Activated T-helper 17 cell treated with anti-CD3 and anti-CD28 coated beads, Interleukin-2, amount 50 U/mL, for 72 hours (primary cell): ENCODE measurements at regions not wholly inside any gene's neighbourhood (a gene's known extent, or its start where the extent isn't known, plus 50 kb on each side); places are given as distances from the start of the nearest gene placed in this dataset.

Experiments used
- ATAC-seq: fragments of 150-1000 bp; cut with Tn5 transposase; replicated peaks from 2 replicates; pipeline ENCODE4 v1.10.0; 2021; ENCODE audit warnings: mild to moderate bottlenecking, moderate library complexity
- H3K27ac Mint-ChIP-seq: one replicate; pipeline ENCODE4 v1.8.0; 2022; ENCODE audit warnings: mixed read lengths
- H3K27me3 Mint-ChIP-seq: one replicate; pipeline ENCODE4 v1.8.0; 2022; ENCODE audit warnings: mixed read lengths
- H3K36me3 Mint-ChIP-seq: one replicate; pipeline ENCODE4 v1.8.0; 2022; ENCODE audit warnings: low read depth, mild to moderate bottlenecking, mixed read lengths
- H3K4me1 Mint-ChIP-seq: one replicate; pipeline ENCODE4 v1.8.0; 2022; ENCODE audit warnings: mixed read lengths
- H3K4me3 Mint-ChIP-seq: one replicate; pipeline ENCODE4 v1.8.0; 2022; ENCODE audit warnings: mild to moderate bottlenecking, mixed read lengths
- H3K9me3 Mint-ChIP-seq: one replicate; pipeline ENCODE4 v1.8.0; 2022; ENCODE audit warnings: mixed read lengths

DNA sequence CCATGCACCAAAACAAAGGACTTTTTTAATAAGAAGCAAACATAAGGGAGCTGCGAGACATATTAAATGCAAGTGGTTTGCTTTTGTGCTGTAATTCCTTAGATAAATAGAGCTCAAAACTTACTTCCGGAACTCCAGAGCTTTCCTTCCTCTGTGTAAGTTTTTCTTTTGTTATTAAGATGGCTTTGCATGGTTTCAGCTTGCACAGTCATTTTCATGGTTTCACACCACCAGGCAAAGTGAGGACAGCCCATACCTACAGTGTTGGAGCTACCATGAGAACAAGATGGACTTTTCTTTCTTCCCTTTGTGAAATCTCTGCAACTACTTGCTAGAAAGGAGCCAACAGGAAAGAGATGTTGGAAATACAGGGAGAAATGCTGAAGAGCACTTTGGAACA lies 368.0 kb downstream of the SETD4 start:
- Mint-ChIP-seq H3K4me3 (no peak overlapping the region), H3K4me1 (no peaks in the 10 kb centered on the region), H3K27ac (no peak overlapping the region), H3K36me3 (no peaks in the 10 kb centered on the region), H3K9me3 (no peaks in the 10 kb centered on the region), H3K27me3 (peaks cover 16% of the 10 kb centered on the region)
- no peak for ATAC-seq

DNA sequence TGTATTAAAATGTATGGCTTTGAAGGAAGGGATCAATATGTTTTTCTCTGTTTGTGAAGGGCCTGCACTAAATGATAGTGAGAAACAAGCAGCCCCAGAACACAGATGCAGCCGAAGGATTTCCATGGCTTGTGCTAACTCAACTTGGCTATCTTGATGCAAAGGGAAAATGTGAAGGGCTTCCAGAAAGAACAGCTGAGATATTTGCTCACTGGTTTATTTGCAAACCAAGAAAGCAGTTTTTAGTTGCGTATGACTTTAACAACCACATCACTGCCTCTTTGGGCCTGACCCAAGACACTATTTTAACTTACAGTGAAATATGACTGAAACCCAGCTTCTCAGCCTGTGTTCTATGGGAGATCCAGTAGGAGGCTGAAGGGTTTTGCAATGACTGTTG lies 369.9 kb downstream of the SETD4 start:
- no peaks in the 10 kb centered on the region for H3K36me3 Mint-ChIP-seq
- no peaks in the 10 kb centered on the region for H3K9me3 Mint-ChIP-seq
- H3K4me1 Mint-ChIP-seq = no peaks in the 10 kb centered on the region
- no peak overlapping the region for H3K4me3 Mint-ChIP-seq
- H3K27me3 Mint-ChIP-seq = peaks cover 24% of the 10 kb centered on the region
- H3K27ac Mint-ChIP-seq = no peak overlapping the region
- no peak for ATAC-seq

DNA sequence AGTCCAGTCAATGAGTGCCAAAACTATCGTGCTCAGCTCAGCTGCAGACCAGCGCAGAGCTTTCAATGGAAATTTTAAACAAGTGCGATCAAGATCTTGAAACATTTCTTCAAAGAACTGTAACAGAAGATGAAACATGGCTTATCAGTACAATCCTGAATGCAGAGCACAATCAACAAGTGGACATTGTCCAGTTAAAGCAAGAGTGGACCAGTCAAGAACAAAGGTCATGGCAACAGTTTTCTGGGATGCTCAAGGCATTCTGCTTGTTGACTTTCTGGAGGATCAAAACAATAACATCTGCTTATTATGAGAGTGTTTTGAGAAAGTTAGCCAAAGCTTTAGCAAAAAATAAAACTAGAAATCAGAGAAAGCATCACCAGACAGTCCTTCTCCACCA lies 374.2 kb downstream of the SETD4 start:
- no peak for ATAC-seq
- no peak overlapping the region for H3K27ac Mint-ChIP-seq

DNA sequence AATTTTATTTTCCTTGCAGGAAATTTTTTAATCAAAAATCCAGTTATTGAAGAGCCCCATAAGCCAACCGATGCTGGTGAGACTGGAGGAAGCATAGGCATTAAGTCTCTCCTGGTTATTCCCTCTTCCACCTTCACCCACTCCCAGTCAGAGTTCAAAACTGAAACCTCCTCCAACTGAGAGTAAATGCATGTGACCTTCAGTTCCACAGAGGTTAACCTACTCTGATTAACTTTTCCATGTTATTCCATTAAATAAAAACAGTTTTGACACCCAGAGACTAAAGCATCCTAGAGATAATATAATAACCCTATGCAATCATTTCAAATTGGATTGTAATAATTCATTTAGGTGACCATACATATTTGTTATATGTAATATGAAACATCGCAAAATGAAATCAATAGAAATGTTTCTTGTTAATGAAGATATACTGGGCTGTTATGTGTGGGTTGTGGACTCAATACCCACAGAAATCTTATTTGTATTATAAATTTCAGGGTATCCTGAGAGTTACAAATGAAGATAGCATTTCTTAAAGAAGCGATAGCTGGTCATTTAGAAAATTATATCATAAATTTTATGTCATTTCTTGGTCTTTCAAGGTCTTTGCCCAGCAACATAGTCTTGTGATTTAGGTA lies 376.5 kb downstream of the SETD4 start:
- ATAC-seq = no peak
- Mint-ChIP-seq H3K27ac (no peak overlapping the region), H3K9me3 (no peaks in the 10 kb centered on the region), H3K27me3 (peaks cover 40% of the 10 kb centered on the region), H3K4me1 (no peaks in the 10 kb centered on the region), H3K36me3 (no peaks in the 10 kb centered on the region), H3K4me3 (no peak overlapping the region)

More for the DNA sequence above, 374.2 kb downstream of the SETD4 start:
- H3K4me3 Mint-ChIP-seq = no peak overlapping the region
- no peaks in the 10 kb centered on the region for H3K36me3 Mint-ChIP-seq
- no peaks in the 10 kb centered on the region for H3K9me3 Mint-ChIP-seq
- peaks cover 38% of the 10 kb centered on the region for H3K27me3 Mint-ChIP-seq
- H3K4me1 Mint-ChIP-seq = no peaks in the 10 kb centered on the region

DNA sequence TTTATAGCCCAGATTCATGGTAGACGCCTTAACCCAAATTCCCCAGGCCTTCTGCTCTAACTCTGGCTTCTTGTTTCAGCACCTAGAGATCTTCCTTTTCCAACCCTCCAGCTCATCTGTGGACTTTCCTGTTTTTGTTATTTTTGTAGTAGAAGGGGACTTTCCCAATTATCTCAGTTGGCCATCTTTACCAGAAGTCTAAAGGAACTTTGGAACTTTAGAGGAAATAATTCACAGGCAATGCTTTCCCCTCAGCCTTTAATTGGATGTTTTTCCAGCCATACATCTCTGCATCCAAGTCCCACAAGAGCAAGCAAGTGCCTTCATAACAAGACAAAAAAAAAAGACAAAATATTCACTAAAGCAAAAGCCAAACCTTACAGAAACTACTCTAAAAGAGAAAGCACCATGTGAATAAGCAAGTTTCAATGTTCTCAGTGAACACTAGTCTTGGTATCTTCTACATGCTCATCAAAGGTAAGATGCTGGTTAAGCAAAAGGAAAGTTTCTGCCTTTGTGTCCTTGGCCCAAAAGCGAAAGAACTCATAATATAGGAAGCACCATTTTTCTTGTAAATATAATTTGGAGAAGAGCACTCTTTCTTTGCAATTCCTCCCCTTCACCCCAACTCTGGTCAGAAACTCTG lies 377.3 kb downstream of the SETD4 start:
- no peak overlapping the region for H3K4me3 Mint-ChIP-seq
- no peak overlapping the region for H3K27ac Mint-ChIP-seq
- no peaks in the 10 kb centered on the region for H3K9me3 Mint-ChIP-seq

DNA sequence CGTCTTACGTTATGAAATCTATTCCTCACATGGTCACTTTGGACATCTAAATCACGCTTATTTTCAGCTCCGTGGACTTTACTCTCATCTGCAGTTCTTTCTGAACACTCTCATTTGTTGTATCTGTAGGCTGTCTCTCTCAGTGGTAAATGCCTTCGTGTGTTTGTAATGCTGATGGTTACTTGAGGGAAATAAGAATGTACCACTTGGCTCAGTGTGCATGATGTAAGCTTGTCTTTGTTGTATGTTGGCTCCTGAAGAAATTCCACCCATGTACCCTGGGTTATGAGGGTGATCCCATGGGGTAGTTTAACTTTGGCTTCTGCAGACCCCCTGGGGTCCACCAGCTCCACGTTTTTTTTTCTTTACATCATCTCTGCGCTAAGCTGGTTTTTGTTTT lies 378.4 kb downstream of the SETD4 start:
- ATAC-seq = no peak
- H3K27me3 Mint-ChIP-seq = peaks cover 33% of the 10 kb centered on the region
- H3K4me3 Mint-ChIP-seq = no peak overlapping the region
- H3K9me3 Mint-ChIP-seq = no peaks in the 10 kb centered on the region
- no peaks in the 10 kb centered on the region for H3K4me1 Mint-ChIP-seq
- H3K36me3 Mint-ChIP-seq = no peaks in the 10 kb centered on the region
- H3K27ac Mint-ChIP-seq = no peak overlapping the region

More for the DNA sequence above, 377.3 kb downstream of the SETD4 start:
- H3K27me3 Mint-ChIP-seq = peaks cover 44% of the 10 kb centered on the region
- peak; percentile 47 for ATAC-seq
- H3K4me1 Mint-ChIP-seq = no peaks in the 10 kb centered on the region
- H3K36me3 Mint-ChIP-seq = no peaks in the 10 kb centered on the region

GRCh38 chr21:35679076-35679475 lies 381.2 kb downstream of the SETD4 start:
- no peaks in the 10 kb centered on the region for H3K4me1 Mint-ChIP-seq
- ATAC-seq = no peak
- H3K27me3 Mint-ChIP-seq = peaks cover 30% of the 10 kb centered on the region
- H3K36me3 Mint-ChIP-seq = no peaks in the 10 kb centered on the region
- no peaks in the 10 kb centered on the region for H3K9me3 Mint-ChIP-seq
- no peak overlapping the region for H3K4me3 Mint-ChIP-seq
- H3K27ac Mint-ChIP-seq = no peak overlapping the region

DNA sequence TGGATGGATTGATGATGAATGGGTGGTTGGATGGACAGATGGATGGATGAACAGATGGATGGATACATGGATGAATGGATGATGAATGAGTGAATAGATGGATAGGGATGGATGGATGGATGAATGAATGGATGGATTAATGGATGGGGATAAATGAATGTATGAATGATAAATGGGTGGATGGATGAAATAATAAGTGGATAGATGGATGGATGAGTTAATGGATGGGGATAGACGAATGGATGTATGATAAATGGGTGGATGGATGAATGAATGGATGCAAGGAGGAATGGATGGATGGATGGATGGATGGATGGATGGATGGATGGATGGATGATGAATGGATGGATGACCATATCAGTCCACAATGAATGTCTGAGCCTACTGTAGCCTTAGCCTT lies 381.9 kb downstream of the SETD4 start:
- Mint-ChIP-seq H3K4me1 (no peaks in the 10 kb centered on the region), H3K27me3 (peaks cover 33% of the 10 kb centered on the region), H3K27ac (no peak overlapping the region), H3K36me3 (no peaks in the 10 kb centered on the region), H3K4me3 (no peak overlapping the region), H3K9me3 (no peaks in the 10 kb centered on the region)
- ATAC-seq = no peak

DNA sequence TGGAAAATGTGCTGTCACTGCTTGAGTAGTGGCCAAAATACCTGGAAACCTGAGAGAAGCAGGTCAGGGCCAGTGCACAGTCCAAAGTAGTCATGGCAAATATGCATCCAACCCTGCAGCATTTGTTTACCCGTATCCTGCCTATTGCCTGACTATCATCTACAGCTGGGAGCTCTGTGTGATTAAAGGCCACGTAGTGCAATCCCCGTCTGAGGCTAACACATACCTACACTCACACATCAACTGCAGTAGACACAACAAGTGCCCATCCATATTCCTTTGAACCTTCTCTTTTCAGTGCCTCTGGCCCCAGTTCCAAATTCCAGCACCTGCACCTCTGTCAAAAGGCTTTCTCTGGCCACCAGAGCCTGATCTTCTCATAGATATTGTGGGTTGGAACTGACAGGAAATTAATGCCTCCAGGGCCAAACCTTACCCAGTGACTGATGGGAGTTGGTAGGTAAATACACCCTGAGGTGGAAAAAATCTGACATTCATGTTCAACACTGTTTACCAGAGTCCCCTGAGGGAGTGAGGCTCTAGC lies 383.0 kb downstream of the SETD4 start:
- no peaks in the 10 kb centered on the region for H3K4me1 Mint-ChIP-seq
- H3K27ac Mint-ChIP-seq = no peak overlapping the region
- H3K36me3 Mint-ChIP-seq = no peaks in the 10 kb centered on the region
- H3K9me3 Mint-ChIP-seq = no peaks in the 10 kb centered on the region
- H3K27me3 Mint-ChIP-seq = peaks cover 29% of the 10 kb centered on the region
- H3K4me3 Mint-ChIP-seq = no peak overlapping the region
- no peak for ATAC-seq

GRCh38 chr21:35674895-35675470 lies 385.3 kb downstream of the SETD4 start:
- no peak overlapping the region for H3K4me3 Mint-ChIP-seq
- ATAC-seq = no peak
- no peaks in the 10 kb centered on the region for H3K36me3 Mint-ChIP-seq
- no peaks in the 10 kb centered on the region for H3K4me1 Mint-ChIP-seq
- peaks cover 26% of the 10 kb centered on the region for H3K27me3 Mint-ChIP-seq
- no peak overlapping the region for H3K27ac Mint-ChIP-seq
- H3K9me3 Mint-ChIP-seq = no peaks in the 10 kb centered on the region

DNA sequence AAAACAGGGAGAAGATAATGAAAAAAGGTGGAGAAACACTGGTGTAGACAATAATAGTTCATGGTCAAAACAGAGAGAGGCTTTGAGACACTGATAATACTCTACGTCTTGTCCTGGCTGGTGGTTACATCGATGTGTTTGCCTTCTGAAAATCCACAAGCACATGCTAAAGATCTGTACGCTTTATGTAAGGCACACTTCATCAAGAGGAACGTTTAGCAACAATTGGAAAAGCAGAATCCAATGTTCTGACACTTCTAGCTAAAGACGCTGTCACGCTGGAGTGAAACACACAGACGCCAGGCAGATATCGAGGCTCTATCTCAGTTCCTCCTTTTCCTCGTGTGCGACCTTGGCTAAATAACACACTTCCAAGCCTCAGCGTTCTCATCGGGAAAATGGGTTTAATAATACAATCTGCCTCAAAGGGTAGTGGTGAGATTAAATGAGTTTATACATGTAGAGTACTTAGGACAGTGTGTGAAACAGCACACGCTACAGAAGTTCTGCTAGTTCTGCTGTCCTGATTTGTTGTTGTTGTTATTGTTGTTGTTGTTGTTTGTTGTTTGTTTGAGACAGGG lies 386.1 kb downstream of the SETD4 start:
- H3K4me3 Mint-ChIP-seq = no peak overlapping the region
- H3K36me3 Mint-ChIP-seq = no peaks in the 10 kb centered on the region
- peaks cover 23% of the 10 kb centered on the region for H3K27me3 Mint-ChIP-seq
- no peaks in the 10 kb centered on the region for H3K4me1 Mint-ChIP-seq
- ATAC-seq = no peak
- H3K9me3 Mint-ChIP-seq = no peaks in the 10 kb centered on the region
- no peak overlapping the region for H3K27ac Mint-ChIP-seq

DNA sequence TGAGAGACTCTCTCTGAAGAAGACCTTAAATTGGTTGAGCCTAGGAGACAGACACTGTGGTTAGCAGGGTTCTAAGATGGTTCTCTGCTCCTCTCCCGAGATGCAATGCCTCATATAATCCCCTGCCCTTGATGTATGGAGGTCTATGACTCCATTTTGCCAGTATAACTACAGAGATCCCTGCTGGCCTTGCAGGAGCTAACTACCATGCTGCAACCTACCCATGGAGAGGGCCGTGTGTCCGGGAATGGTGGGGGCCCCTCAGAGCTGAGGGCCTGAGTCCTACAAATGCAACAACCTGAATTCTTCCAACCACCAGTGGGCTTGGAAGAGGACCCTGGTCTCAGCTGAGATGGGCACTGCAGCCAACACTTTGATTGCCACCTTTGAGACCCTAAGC lies 388.0 kb downstream of the SETD4 start:
- H3K27ac Mint-ChIP-seq = no peak overlapping the region
- H3K36me3 Mint-ChIP-seq = no peaks in the 10 kb centered on the region
- no peak for ATAC-seq
- H3K4me3 Mint-ChIP-seq = no peak overlapping the region
- peaks cover 30% of the 10 kb centered on the region for H3K27me3 Mint-ChIP-seq
- H3K9me3 Mint-ChIP-seq = no peaks in the 10 kb centered on the region
- no peaks in the 10 kb centered on the region for H3K4me1 Mint-ChIP-seq

DNA sequence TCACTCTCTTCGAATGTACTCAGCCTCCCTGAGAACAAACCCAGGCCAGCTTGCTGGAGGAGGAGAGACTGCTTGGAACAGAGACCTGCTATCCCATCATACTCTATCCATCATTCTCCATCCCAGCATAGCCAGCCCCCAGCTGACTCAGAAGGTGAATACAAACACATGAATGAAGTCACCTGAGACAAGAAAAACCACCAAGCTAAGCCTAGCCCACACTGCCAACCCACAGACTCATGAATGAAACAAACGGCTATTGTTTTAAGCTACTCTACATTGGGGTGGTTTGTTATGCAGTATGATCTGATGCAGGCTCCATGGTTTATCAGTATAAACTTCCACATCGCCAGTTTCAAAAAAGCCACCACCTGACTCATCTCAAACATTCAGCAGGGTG lies 395.6 kb downstream of the SETD4 start:
- Mint-ChIP-seq H3K27ac (no peak overlapping the region), H3K36me3 (no peaks in the 10 kb centered on the region), H3K4me3 (no peak overlapping the region), H3K27me3 (peaks cover 23% of the 10 kb centered on the region), H3K4me1 (no peaks in the 10 kb centered on the region), H3K9me3 (no peaks in the 10 kb centered on the region)
- peak; percentile 73 for ATAC-seq

GRCh38 chr21:35663856-35664606 lies 396.3 kb downstream of the SETD4 start:
- H3K4me3 Mint-ChIP-seq = no peak overlapping the region
- no peak for ATAC-seq
- peaks cover 21% of the 10 kb centered on the region for H3K27me3 Mint-ChIP-seq
- H3K36me3 Mint-ChIP-seq = no peaks in the 10 kb centered on the region
- H3K4me1 Mint-ChIP-seq = no peaks in the 10 kb centered on the region
- no peak overlapping the region for H3K27ac Mint-ChIP-seq
- H3K9me3 Mint-ChIP-seq = no peaks in the 10 kb centered on the region
